H1 (cell line): ENCODE measurements at regions not wholly inside any gene's neighbourhood (a gene's known extent, or its start where the extent isn't known, plus 50 kb on each side); places are given as distances from the start of the nearest gene placed in this dataset.

Experiments used
- CTCF ChIA-PET: fragments of 300-600 bp; sonication (Branson Sonifier 250); formaldehyde crosslinking; loops from one replicate; lab custom pipeline; 2021; ENCODE audit not compliant: partially characterized antibody; lab: Charles Lee
- POLR2A ChIA-PET: fragments of 300-600 bp; sonication (Branson Sonifier 250); formaldehyde crosslinking; loops from one replicate; lab custom pipeline; 2021; ENCODE audit warnings: inconsistent platforms; ENCODE audit not compliant: partially characterized antibody; lab: Charles Lee
- DNase-seq, 2 experiments: peaks; one replicate each; pipeline versions ENCODE4 v3.0.0 to v3.0.0-alpha.2; 2010 to 2022; ENCODE audit warnings: low spot score in 2 of 2, low read depth in 1 of 2, mixed read lengths in 1 of 2
- FAIRE-seq: peaks from 2 replicates; lab custom pipeline; 2011; peaks lifted over from hg19 to GRCh38; lab: Jason Lieb, UNC
- H2AFZ ChIP-seq: 2 replicates; pipeline ENCODE4 v1.8.1; 2012; ENCODE audit warnings: low read length, inconsistent platforms
- H2AK5ac ChIP-seq: 2 replicates; pipeline ENCODE4 v1.6.1; 2013; ENCODE audit warnings: low read depth, low read length
- H2BK120ac ChIP-seq: replicated peaks from 2 replicates; pipeline ENCODE3; 2013; ENCODE audit warnings: low read depth, low read length, inconsistent platforms
- H2BK12ac ChIP-seq: 2 replicates; pipeline ENCODE4 v1.6.1; 2013; ENCODE audit warnings: low read depth, low read length
- H2BK15ac ChIP-seq: 2 replicates; pipeline ENCODE4 v1.6.1; 2013; ENCODE audit warnings: low read length
- H2BK20ac ChIP-seq: 2 replicates; pipeline ENCODE4 v1.6.1; 2013; ENCODE audit warnings: low read length
- H2BK5ac ChIP-seq: 2 replicates; pipeline ENCODE4 v1.6.1; 2013; ENCODE audit warnings: low read depth, low read length
- H3K14ac ChIP-seq: 2 replicates; pipeline ENCODE4 v1.6.1; 2013; ENCODE audit warnings: inconsistent platforms; ENCODE audit not compliant: insufficient read length
- H3K18ac ChIP-seq: 2 replicates; pipeline ENCODE4 v1.6.1; 2013; ENCODE audit warnings: low read length; ENCODE audit errors: extremely low read depth
- H3K23ac ChIP-seq: 2 replicates; pipeline ENCODE4 v1.6.1; 2013; ENCODE audit warnings: inconsistent platforms; ENCODE audit not compliant: insufficient read length
- H3K23me2 ChIP-seq: 2 replicates; pipeline ENCODE4 v1.6.1; 2013; ENCODE audit warnings: low read depth, low read length
- H3K27ac ChIP-seq: 2 replicates; pipeline ENCODE4 v1.6.1; 2011; ENCODE audit warnings: low read depth, low read length, inconsistent platforms
- H3K27me3 ChIP-seq, 4 experiments: replicated peaks in 1 of 4; 1 replicate in 1 of 4; 2 replicates in 3 of 4; pipeline versions ENCODE4 v1.6.1 to v1.8.1; 2011 to 2013; ENCODE audit warnings: low read length in 3 of 4, mild to moderate bottlenecking in 3 of 4, inconsistent platforms in 2 of 4, mixed read lengths in 2 of 4, moderate library complexity in 1 of 4; ENCODE audit not compliant: control insufficient read depth in 3 of 4, insufficient read depth in 3 of 4; ENCODE audit errors: extremely low read depth in 1 of 4
- H3K36me3 ChIP-seq, 4 experiments: 2 replicates each; pipeline versions ENCODE4 v1.6.1 to v1.8.1; 2011 to 2013; ENCODE audit warnings: mild to moderate bottlenecking in 4 of 4, low read length in 3 of 4, moderate library complexity in 2 of 4, control low read depth in 1 of 4, inconsistent platforms in 1 of 4; ENCODE audit not compliant: insufficient read depth in 4 of 4, control insufficient read depth in 2 of 4
- H3K4ac ChIP-seq: replicated peaks from 2 replicates; pipeline ENCODE3; 2013; ENCODE audit warnings: low read length, low read depth, mixed read lengths, inconsistent platforms; ENCODE audit not compliant: insufficient read length
- H3K4me1 ChIP-seq, 4 experiments: replicated peaks in 1 of 4; 1 replicate in 1 of 4; 2 replicates in 3 of 4; pipeline versions ENCODE4 v1.6.1 to v1.8.1; 2011 to 2013; ENCODE audit warnings: low read length in 3 of 4, inconsistent platforms in 2 of 4, mixed read lengths in 1 of 4; ENCODE audit not compliant: insufficient read depth in 4 of 4, control insufficient read depth in 3 of 4
- H3K4me2 ChIP-seq, 2 experiments: 2 replicates each; pipeline versions ENCODE4 v1.6.1 to v1.8.1; 2011 to 2013; ENCODE audit warnings: low read depth in 2 of 2, low read length in 2 of 2, control low read depth in 1 of 2, inconsistent platforms in 1 of 2, mild to moderate bottlenecking in 1 of 2; ENCODE audit not compliant: insufficient read depth in 1 of 2
- H3K4me3 ChIP-seq, 4 experiments: fragments of 200-600, 300-600 bp in 1 of 4; sonication (generic), shearing (Covaris generic), sonication (Bioruptor Twin) in 1 of 4; 2 replicates each; pipeline versions ENCODE4 v1.5.1 to v1.8.1; 2011 to 2016; ENCODE audit warnings: low read length in 4 of 4, low read depth in 3 of 4, control low read depth in 2 of 4, inconsistent platforms in 2 of 4, mild to moderate bottlenecking in 2 of 4, mixed read lengths in 1 of 4, moderate library complexity in 1 of 4; ENCODE audit not compliant: insufficient read depth in 2 of 4; ENCODE audit errors: extremely low read depth in 1 of 4
- H3K56ac ChIP-seq: replicated peaks from 2 replicates; pipeline ENCODE3; 2013; ENCODE audit warnings: low read depth, mild to moderate bottlenecking, mixed read lengths, low read length, inconsistent platforms; ENCODE audit not compliant: insufficient read length
- H3K79me1 ChIP-seq: 2 replicates; pipeline ENCODE4 v1.6.1; 2013; ENCODE audit warnings: low read depth, low read length, control low read depth
- H3K79me2 ChIP-seq, 2 experiments: 2 replicates each; pipeline versions ENCODE4 v1.6.1 to v1.8.1; 2012 to 2013; ENCODE audit warnings: low read length in 2 of 2, mild to moderate bottlenecking in 2 of 2, inconsistent platforms in 1 of 2; ENCODE audit not compliant: insufficient read depth in 2 of 2, control insufficient read depth in 1 of 2
- H3K9ac ChIP-seq, 4 experiments: replicated peaks in 1 of 4; 1 replicate in 1 of 4; 2 replicates in 3 of 4; pipeline versions ENCODE4 v1.6.1 to v1.8.1; 2011 to 2013; ENCODE audit warnings: low read depth in 3 of 4, low read length in 3 of 4, control low read depth in 2 of 4, mild to moderate bottlenecking in 2 of 4, moderate library complexity in 2 of 4, inconsistent platforms in 1 of 4; ENCODE audit errors: extremely low read depth in 1 of 4
- H3K9me3 ChIP-seq, 2 experiments: 2 replicates each; pipeline versions ENCODE4 v1.6.1 to v1.8.1; 2012 to 2013; ENCODE audit warnings: mild to moderate bottlenecking in 2 of 2, moderate library complexity in 2 of 2, control low read depth in 1 of 2, inconsistent platforms in 1 of 2, low read depth in 1 of 2, low read length in 1 of 2, mixed read lengths in 1 of 2; ENCODE audit not compliant: insufficient read depth in 2 of 2
- H4K20me1 ChIP-seq, 2 experiments: replicated peaks in 1 of 2; 2 replicates each; pipeline versions ENCODE3 to v1.8.1; 2011 to 2013; ENCODE audit warnings: inconsistent platforms in 2 of 2, low read length in 2 of 2, mild to moderate bottlenecking in 1 of 2; ENCODE audit not compliant: insufficient read depth in 2 of 2, control insufficient read depth in 1 of 2
- H4K5ac ChIP-seq: 2 replicates; pipeline ENCODE4 v1.6.1; 2013; ENCODE audit warnings: low read length, low read depth, mixed read lengths, inconsistent platforms; ENCODE audit not compliant: insufficient read length
- H4K8ac ChIP-seq: 2 replicates; pipeline ENCODE4 v1.8.0; 2013; ENCODE audit warnings: mild to moderate bottlenecking, moderate library complexity, low read length, inconsistent platforms; ENCODE audit not compliant: insufficient read depth; ENCODE audit errors: extremely low read depth
- H4K91ac ChIP-seq: replicated peaks from 2 replicates; pipeline ENCODE3; 2013; ENCODE audit warnings: low read length, mixed read lengths, inconsistent platforms; ENCODE audit not compliant: insufficient read length
- BACH1 ChIP-seq: IDR thresholded peaks from 2 replicates; pipeline ENCODE4 v1.6.1; 2012; ENCODE audit warnings: low read length, improper control_type of control experiment
- CREB1 ChIP-seq: IDR thresholded peaks from 2 replicates; pipeline ENCODE4 v1.6.1; 2012; ENCODE audit warnings: inconsistent platforms
- EGR1 ChIP-seq: IDR thresholded peaks from 2 replicates; pipeline ENCODE4 v1.6.1; 2011; ENCODE audit warnings: low read depth, low read length, borderline replicate concordance
- EP300 ChIP-seq, 2 experiments: IDR thresholded peaks; 1 replicate in 1 of 2; 2 replicates in 1 of 2; pipeline ENCODE4 v1.6.1; 2011 to 2012; ENCODE audit warnings: low read depth in 2 of 2, low read length in 2 of 2, mild to moderate bottlenecking in 2 of 2, borderline replicate concordance in 1 of 2, inconsistent platforms in 1 of 2, moderate library complexity in 1 of 2
- FOSL1 ChIP-seq: IDR thresholded peaks from 2 replicates; pipeline ENCODE4 v1.6.1; 2011; ENCODE audit warnings: mild to moderate bottlenecking, low read depth, low read length, moderate library complexity; ENCODE audit not compliant: insufficient read depth
- GTF2F1 ChIP-seq: IDR thresholded peaks from 2 replicates; pipeline ENCODE4 v1.6.1; 2012; ENCODE audit warnings: low read depth, low read length, improper control_type of control experiment, borderline replicate concordance
- JUND ChIP-seq: IDR thresholded peaks from 2 replicates; pipeline ENCODE4 v1.6.1; 2011; ENCODE audit warnings: mild to moderate bottlenecking, improper control_type of control experiment, low read length
- PHF8 ChIP-seq: fragments of 200-600 bp; sonication (generic); conservative IDR thresholded peaks from 2 replicates; pipeline ENCODE4 v1.7.1; 2012; ENCODE audit warnings: low read depth, mild to moderate bottlenecking, inconsistent platforms, low read length, moderate library complexity
- POLR2A ChIP-seq, 2 experiments: IDR thresholded peaks; 1 replicate in 1 of 2; 2 replicates in 1 of 2; pipeline ENCODE4 v1.6.1; 2011; ENCODE audit warnings: low read depth in 2 of 2, low read length in 2 of 2, mild to moderate bottlenecking in 2 of 2; ENCODE audit errors: control extremely low read depth in 1 of 2
- RFX5 ChIP-seq: IDR thresholded peaks from 2 replicates; pipeline ENCODE4 v1.6.1; 2011; ENCODE audit warnings: low read depth, low read length, improper control_type of control experiment, borderline replicate concordance
- SRF ChIP-seq: IDR thresholded peaks from 2 replicates; pipeline ENCODE4 v1.6.1; 2011; ENCODE audit warnings: mild to moderate bottlenecking, low read depth, low read length, moderate library complexity
- SUZ12 ChIP-seq: fragments of 200-600 bp; sonication (generic); IDR thresholded peaks from 2 replicates; pipeline ENCODE4 v1.6.1; 2012; ENCODE audit warnings: mild to moderate bottlenecking, inconsistent platforms, low read length, moderate library complexity, mixed read lengths
- TAF1 ChIP-seq: IDR thresholded peaks from 2 replicates; pipeline ENCODE4 v1.6.1; 2011; ENCODE audit warnings: mild to moderate bottlenecking, low read depth, low read length
- TAF7 ChIP-seq: optimal IDR thresholded peaks from 2 replicates; pipeline ENCODE3; 2011; ENCODE audit warnings: low read depth, mild to moderate bottlenecking, inconsistent platforms, low read length, moderate library complexity, borderline replicate concordance
- TBP ChIP-seq: IDR thresholded peaks from 2 replicates; pipeline ENCODE4 v1.6.1; 2011; ENCODE audit warnings: low read depth, low read length, improper control_type of control experiment
- YY1 ChIP-seq: IDR thresholded peaks from 2 replicates; pipeline ENCODE4 v1.6.1; 2011; ENCODE audit warnings: low read depth, mild to moderate bottlenecking, low read length
- WGBS, 2 experiments: shearing (Covaris generic) in 1 of 2; methylation state at CpG; one replicate each; pipeline versions ENCODE4 v1.1.6 to v1.1.7; 2013 to 2015; ENCODE audit warnings: low lambda C conversion rate in 2 of 2, mixed read lengths in 2 of 2, inconsistent platforms in 1 of 2, low coverage in 1 of 2, missing lambda C conversion rate in 1 of 2; ENCODE audit not compliant: insufficient replicate concordance in 2 of 2, insufficient coverage in 1 of 2, insufficient read length in 1 of 2; ENCODE audit errors: extremely low coverage in 1 of 2, missing lambda C conversion rate in 1 of 2; 5-methylcytosine and 5-hydroxymethylcytosine counted together

- 0 out of 4 replicates have a peak, but pooled peaks cover 0 to 3% of the 10 kb centered on the region in 2 experiments for H3K9me3 ChIP-seq
- POLR2A ChIA-PET = interaction anchor here (1.6 kb wide), 1 partner anchor 434 kb away, joined by 5 read pairs; the partner anchor contains the start of gene NUAK1
- no peak for FAIRE-seq
- TF ChIP-seq CREB1 (no peak), PHF8 (no peak), BACH1 (no peak), TAF1 (no peak), FOSL1 (no peak), SRF (no peak), YY1 (no peak), POLR2A (IDR thresholded peaks at IDR 0.05; ENCODE audit: control extremely low read depth in 1 of 2, low read depth in 2 of 2, low read length in 2 of 2) (no peak), EP300 (IDR thresholded peaks at IDR 0.05; ENCODE audit: borderline replicate concordance in 1 of 2, low read depth in 2 of 2, low read length in 2 of 2) (no peak), TAF7 (no peak), RFX5 (no peak), SUZ12 (no peak), TBP (no peak), EGR1 (no peak), JUND (no peak), GTF2F1 (no peak)
These were observed 374.7 kb downstream of the C12orf75 start for GRCh38 chr12:105705235-105705634.

More at GRCh38 chr12:105705235-105705634, 374.7 kb downstream of the C12orf75 start:
- Histone ChIP-seq H3K14ac (no peak overlapping the region), H2AFZ (no peak overlapping the region), H3K27ac (no peak overlapping the region), H3K36me3 (no peaks in the 10 kb centered on the region), H2AK5ac (no peak overlapping the region), H3K27me3 (peaks cover 0 to 2% (median under 1%) of the 10 kb centered on the region in 4 experiments; a peak in 1 of 7 replicates), H4K91ac (no peak overlapping the region), H3K23ac (no peak overlapping the region), H3K4me3 (no peak overlapping the region), H2BK120ac (no peak overlapping the region), H3K9ac (no peak overlapping the region), H2BK5ac (no peak overlapping the region), H3K18ac (no peak overlapping the region), H3K4me2 (no peak overlapping the region), H4K5ac (no peak overlapping the region), H3K23me2 (no peaks in the 10 kb centered on the region), H2BK20ac (no peak overlapping the region), H4K8ac (no peak overlapping the region), H2BK12ac (no peak overlapping the region), H3K56ac (no peak overlapping the region), H4K20me1 (no peaks in the 10 kb centered on the region), H3K79me2 (no peaks in the 10 kb centered on the region), H3K4me1 (peaks cover 0 to 13% (median 6%) of the 10 kb centered on the region in 4 experiments; a peak in 5 of 7 replicates), H3K4ac (no peak overlapping the region), H2BK15ac (no peak overlapping the region), H3K79me1 (no peaks in the 10 kb centered on the region)
- 92% methylated on average over 8 of the region's 8 CpGs; no CpG with 5 or more reads in 1 of the 2 experiments for WGBS, 2 experiments
- no peak for DNase-seq
- CTCF ChIA-PET = interaction anchor here (0.7 to 7.9 kb wide), 59 partner anchors 8 to 687 kb away, joined by 3 to 79 read pairs (median 4); no protein-coding TSS in a partner anchor
